Cerebellar cortex (tissue), 1 donor: ENCODE measurements at regions not wholly inside any gene's neighbourhood (a gene's known extent, or its start where the extent isn't known, plus 50 kb on each side); places are given as distances from the start of the nearest gene placed in this dataset.

ENCODE experiments used
- DNase-seq: peaks from one replicate; pipeline ENCODE4 v3.0.0-alpha.2; 2015; ENCODE audit warnings: low spot score

GRCh38 chr4:160217352-160217751 is 1114.5 kb downstream of the RAPGEF2 start:
- no peak for DNase-seq

- DNase-seq: no peak
These were observed 1121.2 kb downstream of the RAPGEF2 start for GRCh38 chr4:160224049-160224448.

GRCh38 chr4:160233141-160233540 is 1130.3 kb downstream of the RAPGEF2 start:
- DNase-seq: no peak

DNA sequence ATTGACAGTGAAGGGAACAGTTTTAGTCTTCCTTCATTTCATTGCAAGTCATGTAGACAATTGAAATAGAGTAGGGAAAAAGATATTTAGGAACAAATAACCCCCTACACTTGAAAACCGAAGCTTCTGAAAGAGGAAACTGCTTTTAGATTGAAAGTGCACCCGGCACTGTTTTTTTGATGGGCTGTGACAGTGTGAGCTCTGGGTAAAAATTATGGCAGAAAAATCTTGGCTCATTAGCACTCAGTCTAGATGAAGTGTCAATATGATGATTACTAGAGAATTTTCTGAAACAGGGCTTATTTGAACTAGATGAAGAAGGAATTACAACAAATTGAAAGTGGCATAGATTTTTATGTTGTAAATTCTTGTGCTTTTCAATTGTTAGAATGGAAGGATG is 1132.4 kb downstream of the RAPGEF2 start:
- DNase-seq: no peak

GRCh38 chr4:160235771-160236170 is 1132.9 kb downstream of the RAPGEF2 start:
- peak; percentile 88 for DNase-seq

DNA sequence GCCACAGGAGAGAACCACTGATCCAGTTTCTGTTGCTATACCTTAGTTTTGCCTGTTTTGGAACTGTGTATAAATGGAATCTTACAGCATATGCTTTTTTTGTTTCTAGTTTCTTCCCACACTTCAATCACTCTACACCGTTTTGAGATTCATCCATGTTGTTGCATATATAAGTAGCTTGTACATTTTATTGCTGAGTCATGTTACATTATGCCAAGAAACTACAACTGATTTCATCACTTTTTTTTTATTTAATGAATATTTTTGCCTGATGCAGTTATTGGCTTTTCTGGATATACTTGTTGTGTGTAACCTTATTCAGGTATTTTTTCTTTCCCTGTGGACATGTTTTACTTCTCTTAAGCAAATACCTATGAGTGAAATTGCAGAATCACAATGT is 1135.9 kb downstream of the RAPGEF2 start:
- no peak for DNase-seq

GRCh38 chr4:160247091-160247656 is 1144.3 kb downstream of the RAPGEF2 start:
- no peak for DNase-seq

- DNase-seq: no peak
These were observed 1148.8 kb downstream of the RAPGEF2 start for GRCh38 chr4:160251522-160252170.

DNA sequence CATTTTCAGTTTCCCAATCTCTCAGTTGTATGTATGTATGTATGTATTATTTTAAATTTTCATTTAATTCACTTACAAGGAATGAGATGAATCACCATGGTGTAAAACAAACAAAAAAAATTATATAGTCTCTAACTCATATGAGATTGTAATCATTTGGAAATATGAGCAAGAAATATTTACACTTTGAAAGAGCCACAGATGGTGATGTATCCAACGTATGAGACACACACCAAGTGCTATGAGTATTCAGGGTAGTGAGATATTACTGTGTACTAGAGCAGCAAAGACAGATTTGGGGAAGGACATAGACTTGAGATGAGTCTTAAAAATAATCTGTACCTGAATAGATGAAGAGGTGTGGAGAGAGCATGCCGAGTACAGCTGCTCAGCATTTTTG is 1154.4 kb downstream of the RAPGEF2 start:
- no peak for DNase-seq

DNA sequence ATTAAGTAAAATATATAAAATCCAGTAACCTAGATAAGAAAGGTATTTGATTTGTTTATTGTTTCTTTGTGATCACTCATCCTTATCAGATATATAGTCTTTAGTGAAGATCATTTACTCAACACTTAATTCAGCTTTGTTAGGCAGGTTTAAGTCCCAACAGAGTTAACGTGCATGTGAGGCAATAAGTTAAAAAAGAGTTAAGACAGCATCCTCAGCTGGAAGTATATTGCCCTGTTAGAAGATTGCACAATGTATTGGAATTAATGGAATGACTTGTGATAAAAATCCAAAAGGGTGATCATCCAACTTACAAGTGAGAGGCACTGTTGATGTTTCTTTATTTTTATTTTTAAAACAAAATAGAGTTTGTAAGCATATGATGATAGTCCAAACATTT is 1162.1 kb downstream of the RAPGEF2 start:
- no peak for DNase-seq

GRCh38 chr4:160265836-160266235 is 1163.0 kb downstream of the RAPGEF2 start:
- no peak for DNase-seq

DNA sequence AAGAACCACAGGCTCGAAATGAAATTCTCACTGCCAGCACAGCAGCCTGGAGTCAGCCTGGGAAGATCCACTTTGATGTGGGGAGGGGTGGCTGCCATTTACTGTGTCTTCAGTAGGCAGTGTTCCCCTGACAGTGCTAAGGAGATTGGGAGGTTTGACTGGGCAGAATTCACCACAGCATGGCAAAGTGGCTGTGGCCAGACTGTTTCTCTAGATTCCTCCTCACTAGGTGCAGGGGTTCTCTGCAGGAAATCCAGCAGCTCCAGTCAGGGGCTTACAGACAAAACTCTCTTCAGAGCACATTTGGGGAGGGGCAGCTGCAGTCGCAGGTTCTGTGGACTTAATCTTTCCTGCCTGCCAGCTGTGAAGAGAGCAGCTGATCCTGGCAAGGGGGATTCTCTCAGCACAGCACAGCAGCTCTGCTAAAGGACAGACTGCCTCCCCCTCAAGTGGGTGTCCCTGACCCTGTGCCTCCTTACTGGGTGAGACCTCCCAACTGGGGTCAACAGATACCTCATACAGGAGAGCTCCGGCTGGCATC is 1174.0 kb downstream of the RAPGEF2 start:
- DNase-seq: no peak

- DNase-seq: no peak
These were observed 1180.2 kb downstream of the RAPGEF2 start for GRCh38 chr4:160283081-160283480.

DNA sequence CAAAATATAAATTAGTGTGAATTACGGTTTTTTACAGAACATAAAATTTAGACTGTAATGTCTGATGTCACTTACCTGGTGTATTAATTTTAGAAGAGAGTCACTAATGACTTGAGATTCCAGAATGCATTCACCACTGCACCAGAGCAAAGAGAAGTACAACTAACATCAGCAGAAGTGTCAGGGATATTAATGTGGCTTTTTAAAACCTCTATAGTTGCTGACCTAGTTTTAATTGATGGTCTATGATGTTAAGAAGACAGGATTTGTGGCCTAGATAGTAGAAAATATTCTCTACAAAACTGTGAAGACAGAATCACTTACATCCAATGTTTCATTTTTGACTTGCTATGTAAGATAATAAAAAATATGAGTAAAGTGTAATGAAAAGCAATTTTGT is 1181.6 kb downstream of the RAPGEF2 start:
- no peak for DNase-seq

DNA sequence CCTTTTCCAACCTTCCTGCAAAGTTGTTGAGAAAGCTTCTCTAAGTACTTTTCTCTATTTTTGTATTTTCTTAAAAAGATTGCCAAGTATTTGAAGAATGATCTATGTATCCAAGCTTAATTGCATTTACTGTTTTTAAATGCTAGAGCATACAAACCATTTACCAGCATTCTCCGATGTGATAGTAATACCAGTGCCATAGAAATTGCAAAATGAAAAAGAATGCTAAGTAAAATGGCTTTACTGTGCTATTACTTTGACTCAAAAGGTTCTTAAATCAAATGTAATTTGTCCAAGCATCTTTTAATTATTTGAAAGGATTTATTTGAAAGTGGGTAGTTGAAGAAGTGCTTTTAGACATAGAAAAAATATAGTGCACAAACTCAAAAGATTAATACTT is 1183.2 kb downstream of the RAPGEF2 start:
- DNase-seq: no peak

GRCh38 chr4:160296476-160296875 is 1193.6 kb downstream of the RAPGEF2 start:
- peak; percentile 59 for DNase-seq

GRCh38 chr4:160299177-160299576 is 1196.3 kb downstream of the RAPGEF2 start:
- no peak for DNase-seq

GRCh38 chr4:160299608-160300007 is 1196.7 kb downstream of the RAPGEF2 start:
- DNase-seq: no peak

- DNase-seq: no peak
These were observed 1213.2 kb downstream of the RAPGEF2 start for GRCh38 chr4:160316036-160316435.

GRCh38 chr4:160318567-160319220 is 1215.8 kb downstream of the RAPGEF2 start:
- DNase-seq: no peak

- DNase-seq: no peak
These were observed 1216.5 kb downstream of the RAPGEF2 start for GRCh38 chr4:160319221-160319867.

DNA sequence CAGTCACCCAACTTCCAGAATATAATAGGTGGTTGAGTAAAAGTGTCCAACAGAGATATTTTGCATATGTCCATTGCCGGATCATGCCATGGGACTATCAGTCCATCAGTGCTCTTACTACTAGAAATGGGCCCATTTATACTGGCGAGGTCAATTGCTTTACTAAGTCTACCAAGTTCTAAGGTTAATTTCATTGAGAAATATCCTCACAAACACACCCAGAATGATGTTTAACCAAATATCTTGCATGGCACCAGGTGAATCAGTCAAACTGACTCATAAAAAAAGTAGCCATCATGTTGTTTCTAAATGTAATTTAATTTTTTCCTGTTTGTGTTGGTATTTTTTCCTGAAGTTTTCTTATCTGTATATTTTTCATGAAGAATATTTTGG is 1217.0 kb downstream of the RAPGEF2 start:
- DNase-seq: no peak

DNA sequence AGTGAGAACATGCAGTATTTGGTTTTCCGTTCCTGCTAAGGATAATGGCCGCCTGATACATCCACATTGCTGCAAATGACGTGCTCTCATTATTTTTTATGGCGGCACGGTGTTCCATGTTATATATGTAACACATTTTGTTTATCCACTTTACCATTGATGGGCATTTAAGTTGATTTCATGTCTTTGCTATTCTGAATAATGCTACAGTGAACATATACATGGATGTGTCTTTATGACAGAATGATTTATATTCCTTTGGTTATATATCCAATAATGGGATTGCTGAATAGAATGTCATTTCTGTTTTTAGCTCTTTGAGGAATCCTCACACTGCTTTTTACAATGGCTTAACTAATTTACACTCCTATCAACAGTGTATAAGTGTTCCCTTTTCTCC is 1223.2 kb downstream of the RAPGEF2 start:
- DNase-seq: no peak
